GM12891 (cell line): ENCODE measurements at regions not wholly inside any gene's neighbourhood (a gene's known extent, or its start where the extent isn't known, plus 50 kb on each side); places are given as distances from the start of the nearest gene placed in this dataset.

Experiments used
- PAX5 ChIP-seq: IDR thresholded peaks from 2 replicates; pipeline ENCODE4 v1.6.1; 2011; ENCODE audit warnings: low read length, moderate library complexity, mild to moderate bottlenecking; ENCODE audit not compliant: insufficient read depth, severe bottlenecking
- POLR2A ChIP-seq: IDR thresholded peaks from 2 replicates; pipeline ENCODE4 v1.6.1; 2011; ENCODE audit warnings: low read depth, low read length, control low read depth
- POLR2AphosphoS5 ChIP-seq: IDR thresholded peaks from 2 replicates; pipeline ENCODE4 v1.6.1; 2011; ENCODE audit warnings: low read depth, low read length, control low read depth
- SPI1 ChIP-seq: IDR thresholded peaks from 2 replicates; pipeline ENCODE4 v1.6.1; 2011; ENCODE audit warnings: low read depth, low read length, control low read depth
- TAF1 ChIP-seq: IDR thresholded peaks from 2 replicates; pipeline ENCODE4 v1.6.1; 2011; ENCODE audit warnings: low read depth, low read length, control low read depth

DNA sequence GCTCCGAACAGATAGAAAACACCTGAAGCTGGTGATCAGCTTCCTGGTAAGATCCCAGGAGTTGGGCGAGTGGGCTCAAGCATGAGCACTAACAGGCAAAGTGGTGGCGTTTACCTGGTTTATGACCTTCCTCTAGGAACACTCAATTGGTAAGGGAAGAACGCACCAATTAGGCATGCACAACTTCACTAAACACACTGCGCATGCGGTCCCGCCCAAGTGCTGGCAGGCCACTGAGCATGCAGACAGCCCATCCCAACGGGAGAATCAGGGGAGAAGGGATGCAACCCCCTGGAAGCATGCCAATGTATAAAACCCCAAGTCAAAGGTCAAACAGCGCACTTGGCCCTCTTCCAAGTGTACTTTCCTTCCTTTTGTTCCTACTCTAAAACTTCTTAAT is 70.4 kb downstream of the LYZL2 start:
- TF ChIP-seq POLR2A (no peak), POLR2AphosphoS5 (no peak), PAX5 (no peak), TAF1 (no peak), SPI1 (no peak)
